MM.1S (cell line): ENCODE measurements at regions not wholly inside any gene's neighbourhood (a gene's known extent, or its start where the extent isn't known, plus 50 kb on each side); places are given as distances from the start of the nearest gene placed in this dataset.

Experiments used
- EZH2 ChIP-seq: fragments of 300-600 bp; sonication (generic); optimal IDR thresholded peaks from 2 replicates; pipeline ENCODE3; 2017; ENCODE audit warnings: low read depth, mild to moderate bottlenecking, antibody characterized with exemption, low read length, mixed read lengths
- TF ChIP-seq, protein P1 (sequence below): fragments of 300-600 bp; sonication (generic); IDR thresholded peaks from 2 replicates; pipeline ENCODE4 v1.5.1; 2016; ENCODE audit warnings: antibody characterized with exemption, low read length, mixed read lengths

DNA sequence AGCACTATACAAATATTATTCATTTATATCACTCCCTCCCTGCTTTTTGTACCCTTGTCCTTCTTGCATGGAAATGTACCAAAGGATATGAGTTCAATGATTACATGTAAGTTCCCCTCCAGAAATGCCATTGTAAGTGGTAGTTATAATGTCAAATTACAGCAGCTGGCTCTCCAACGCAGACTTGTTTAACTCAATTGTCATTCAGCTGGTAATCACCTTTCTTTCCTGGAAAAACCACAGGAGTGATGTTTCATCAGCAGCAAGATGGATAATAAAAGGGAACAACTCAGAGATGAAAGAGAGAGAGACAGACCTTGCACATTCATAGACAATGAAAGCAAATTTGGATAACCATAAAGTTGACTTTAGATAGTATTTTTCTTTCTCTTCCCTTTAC, 578.6 kb upstream of the PBX1 start:
- TF ChIP-seq, protein P1, sequence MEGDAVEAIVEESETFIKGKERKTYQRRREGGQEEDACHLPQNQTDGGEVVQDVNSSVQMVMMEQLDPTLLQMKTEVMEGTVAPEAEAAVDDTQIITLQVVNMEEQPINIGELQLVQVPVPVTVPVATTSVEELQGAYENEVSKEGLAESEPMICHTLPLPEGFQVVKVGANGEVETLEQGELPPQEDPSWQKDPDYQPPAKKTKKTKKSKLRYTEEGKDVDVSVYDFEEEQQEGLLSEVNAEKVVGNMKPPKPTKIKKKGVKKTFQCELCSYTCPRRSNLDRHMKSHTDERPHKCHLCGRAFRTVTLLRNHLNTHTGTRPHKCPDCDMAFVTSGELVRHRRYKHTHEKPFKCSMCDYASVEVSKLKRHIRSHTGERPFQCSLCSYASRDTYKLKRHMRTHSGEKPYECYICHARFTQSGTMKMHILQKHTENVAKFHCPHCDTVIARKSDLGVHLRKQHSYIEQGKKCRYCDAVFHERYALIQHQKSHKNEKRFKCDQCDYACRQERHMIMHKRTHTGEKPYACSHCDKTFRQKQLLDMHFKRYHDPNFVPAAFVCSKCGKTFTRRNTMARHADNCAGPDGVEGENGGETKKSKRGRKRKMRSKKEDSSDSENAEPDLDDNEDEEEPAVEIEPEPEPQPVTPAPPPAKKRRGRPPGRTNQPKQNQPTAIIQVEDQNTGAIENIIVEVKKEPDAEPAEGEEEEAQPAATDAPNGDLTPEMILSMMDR = no peak
- TF ChIP-seq EZH2 = no peak
